NCI-H2029 treated with DMSO at 0.1 percent for 48 hours (cell line): ENCODE measurements at regions not wholly inside any gene's neighbourhood (a gene's known extent, or its start where the extent isn't known, plus 50 kb on each side); places are given as distances from the start of the nearest gene placed in this dataset.
A peak's percentile ranks its signal among the peaks of the same experiment; 100 is the strongest.

Experiments used
- DNase-seq: peaks from one replicate; lab custom pipeline; 2025; lab: John Stamatoyannopoulos, UW

DNA sequence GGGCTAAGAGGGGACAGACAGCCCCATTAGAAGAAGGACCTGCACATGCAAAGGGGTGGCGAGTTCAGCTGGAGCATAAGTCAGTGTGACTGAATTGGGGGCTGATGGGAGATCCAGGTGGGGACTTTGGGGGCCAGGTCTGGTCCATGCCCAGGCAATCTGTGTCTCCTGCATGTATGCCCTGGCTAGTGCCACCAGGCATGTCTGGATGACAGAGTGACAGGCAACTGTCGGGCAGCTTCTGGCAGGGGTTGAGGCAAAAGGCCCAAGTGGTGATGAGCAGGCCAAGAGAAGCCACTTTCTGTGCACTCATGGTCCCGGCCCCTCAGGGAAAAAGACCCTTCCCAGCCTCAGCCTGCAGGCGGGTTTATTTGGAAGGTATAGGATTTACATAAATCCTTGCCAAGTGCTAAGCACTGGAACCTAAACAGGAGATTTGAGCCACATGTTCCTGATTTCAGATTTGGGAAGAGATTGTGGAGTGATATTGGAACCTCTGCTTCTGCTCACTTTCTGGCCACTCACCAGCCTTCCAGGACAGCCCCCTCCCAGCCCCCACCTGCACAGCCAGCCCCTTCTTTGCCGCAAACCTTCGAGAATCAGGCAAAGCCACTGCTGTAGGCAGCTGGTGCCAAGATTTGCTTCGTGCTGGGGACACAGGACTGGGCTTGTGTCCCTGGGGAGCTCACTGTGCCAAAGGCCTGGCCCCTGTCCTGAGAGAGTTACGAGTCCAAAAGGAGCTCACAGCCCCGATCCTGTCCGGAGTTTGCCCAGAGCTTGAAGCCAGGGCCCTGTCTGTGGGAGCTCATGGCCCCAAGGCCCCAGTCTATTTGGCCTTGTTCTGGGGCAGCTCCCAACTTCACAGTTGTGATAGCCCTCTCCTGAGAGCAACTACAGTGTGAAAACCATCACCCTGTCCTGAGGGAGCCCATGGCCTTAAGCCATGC is 232.5 kb upstream of the RTL1 start:
- DNase-seq: no peak

DNA sequence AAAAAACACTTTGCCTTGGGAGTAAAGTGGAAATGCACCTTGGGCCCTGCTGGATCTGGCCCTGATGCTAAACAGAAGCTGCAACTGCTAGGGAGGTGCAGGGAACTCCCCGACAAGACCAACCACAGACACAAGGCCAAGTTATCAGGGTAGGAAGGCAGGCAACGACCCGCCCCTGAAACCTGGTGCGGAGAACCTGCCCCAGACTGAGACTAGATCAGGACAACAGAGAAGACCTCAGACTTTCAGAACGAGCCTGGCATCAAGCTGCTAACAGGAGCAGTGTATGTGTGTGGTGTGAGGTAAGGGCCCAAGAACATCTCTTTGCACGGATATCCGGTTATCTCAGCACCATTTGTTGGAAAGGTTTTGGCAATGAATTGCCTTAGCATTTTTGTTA is 233.7 kb upstream of the RTL1 start:
- no peak for DNase-seq

DNA sequence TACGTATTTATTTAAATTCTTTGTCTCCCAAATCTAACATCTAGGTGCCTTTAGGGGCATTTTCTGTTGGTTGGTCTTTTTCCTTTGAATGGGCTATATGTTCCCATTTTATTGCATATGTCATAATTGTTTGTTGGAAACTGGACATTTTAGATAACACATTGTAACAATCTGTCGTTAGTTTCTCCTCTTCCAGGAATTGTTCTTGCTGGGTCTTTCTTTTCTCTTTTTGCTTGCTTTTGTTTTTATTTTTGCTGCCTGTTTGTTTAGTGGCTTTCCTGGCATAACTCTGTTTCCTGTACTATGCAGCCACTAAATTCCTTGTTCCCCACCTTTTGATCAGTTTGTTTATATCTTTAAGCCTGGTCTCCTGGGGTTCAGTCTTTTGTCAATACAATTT is 244.3 kb upstream of the RTL1 start:
- DNase-seq: no peak

DNA sequence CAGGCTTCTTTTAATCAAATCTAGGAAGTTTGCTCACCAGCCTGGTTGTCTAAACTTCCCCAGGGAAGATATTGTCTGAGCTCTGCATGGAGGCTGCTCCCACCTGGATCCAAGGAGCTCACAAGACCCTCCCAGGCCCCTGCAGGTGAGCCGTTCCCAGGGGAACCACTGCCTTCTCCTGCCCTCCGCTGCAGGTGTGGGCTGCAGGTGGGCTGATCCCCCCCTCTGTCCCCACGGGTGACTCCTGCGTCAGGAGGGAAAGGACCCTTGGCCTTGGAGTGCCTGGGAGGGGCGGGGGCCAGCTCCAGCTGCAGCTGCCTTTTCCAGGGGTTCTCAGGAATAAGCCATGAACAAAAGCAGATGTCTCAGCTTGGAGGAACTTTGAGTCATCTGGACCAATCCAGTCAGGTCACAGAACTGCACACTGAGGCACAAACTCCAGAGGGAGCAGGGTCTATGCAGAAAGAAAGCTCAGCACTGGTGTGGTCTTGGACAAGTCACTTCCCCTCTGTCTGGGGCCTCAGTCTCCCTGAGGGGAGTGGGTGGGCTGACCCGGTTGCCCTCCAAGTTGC is 246.6 kb upstream of the RTL1 start:
- no peak for DNase-seq

DNA sequence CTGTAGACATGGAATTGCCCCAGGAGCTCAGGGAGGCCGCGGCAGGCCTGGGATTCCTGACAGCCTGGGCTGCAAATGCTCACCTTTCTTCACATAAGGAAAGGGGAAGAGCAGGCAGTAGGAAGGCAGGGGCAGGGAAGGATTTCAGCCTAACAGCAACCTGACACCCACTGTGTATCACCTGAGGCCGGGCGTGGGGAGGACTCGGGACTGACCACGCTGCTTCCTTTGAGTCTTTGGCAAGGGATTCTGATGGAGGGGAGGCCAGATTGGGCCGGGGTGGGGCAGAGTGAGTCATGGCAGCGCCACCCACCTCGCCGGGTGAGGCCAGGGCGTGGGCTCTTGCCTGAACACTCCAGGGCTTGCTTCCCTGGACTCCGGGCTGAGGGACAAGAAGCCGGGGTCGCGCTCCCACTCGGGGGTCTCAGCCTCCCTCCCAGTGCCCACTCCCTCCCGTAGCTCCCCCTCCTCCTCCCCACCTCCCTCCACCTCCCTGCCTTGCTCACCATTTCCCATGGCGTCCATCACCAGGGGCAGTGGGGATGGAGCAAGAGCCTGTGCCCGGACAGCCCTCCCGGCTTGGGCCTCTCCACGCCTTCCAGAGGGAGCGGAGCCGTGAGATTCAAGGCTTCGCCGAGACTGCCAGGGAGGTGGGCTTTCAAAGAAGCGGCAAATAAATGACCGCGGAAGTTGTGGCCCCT is 247.9 kb upstream of the RTL1 start:
- no peak for DNase-seq

DNA sequence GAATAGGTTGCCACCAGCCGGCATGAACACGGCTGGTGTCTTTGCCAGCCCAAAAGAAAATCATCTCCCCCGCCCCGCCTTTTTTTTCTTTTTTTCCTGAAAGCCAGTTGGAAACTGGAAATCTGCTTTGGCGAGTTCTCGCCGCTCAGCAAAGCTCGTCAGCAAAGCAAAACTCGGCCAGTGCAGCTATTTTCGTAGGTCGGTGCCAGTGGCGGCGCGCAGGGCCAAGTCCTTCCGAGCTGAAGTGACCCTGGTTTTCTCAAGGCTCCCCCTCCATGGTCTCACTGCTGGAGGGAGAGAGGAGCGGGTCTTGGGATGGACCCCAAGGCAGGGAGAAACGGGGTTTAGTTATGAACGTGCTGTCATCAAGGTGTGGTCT is 248.4 kb upstream of the RTL1 start:
- no peak for DNase-seq

DNA sequence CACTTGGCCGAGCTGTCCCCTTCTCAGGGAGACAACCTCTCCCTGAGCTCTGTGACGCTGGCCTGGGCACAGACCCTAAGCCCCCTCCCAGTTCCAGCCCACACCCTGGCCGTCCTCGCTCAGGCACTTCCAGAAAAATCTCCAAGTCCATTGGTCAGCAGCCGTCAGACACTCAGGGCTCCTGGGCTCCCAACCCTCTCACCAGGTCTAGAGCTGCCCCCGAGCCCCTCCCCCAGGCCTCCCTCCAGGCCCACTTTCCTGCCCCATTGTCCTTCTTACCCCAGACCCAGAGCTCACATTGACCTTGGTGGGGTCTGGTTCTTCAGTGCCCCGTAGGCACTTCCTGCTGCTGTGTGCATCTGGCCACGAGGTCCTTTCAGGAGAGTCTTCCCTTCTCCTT is 249.3 kb upstream of the RTL1 start:
- no peak for DNase-seq

DNA sequence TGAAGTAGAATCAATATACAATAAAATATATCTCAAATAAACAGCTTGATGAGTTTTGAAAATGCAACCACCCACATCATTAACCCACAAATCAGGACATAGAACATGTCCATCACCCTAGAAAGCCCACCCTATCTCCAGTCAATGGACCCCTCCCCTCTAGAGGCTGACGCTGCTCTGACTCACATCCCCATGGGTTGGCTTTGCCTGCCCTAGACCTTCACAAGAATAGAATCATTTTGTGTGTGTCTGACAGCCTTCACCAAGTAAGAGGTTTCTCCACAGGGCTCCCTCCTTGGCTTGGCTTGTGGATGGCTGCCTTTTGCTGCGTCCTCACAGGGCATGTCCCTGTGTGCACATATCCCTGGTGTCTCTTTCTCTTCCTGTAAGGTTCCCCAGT is 250.2 kb upstream of the RTL1 start:
- DNase-seq: no peak

DNA sequence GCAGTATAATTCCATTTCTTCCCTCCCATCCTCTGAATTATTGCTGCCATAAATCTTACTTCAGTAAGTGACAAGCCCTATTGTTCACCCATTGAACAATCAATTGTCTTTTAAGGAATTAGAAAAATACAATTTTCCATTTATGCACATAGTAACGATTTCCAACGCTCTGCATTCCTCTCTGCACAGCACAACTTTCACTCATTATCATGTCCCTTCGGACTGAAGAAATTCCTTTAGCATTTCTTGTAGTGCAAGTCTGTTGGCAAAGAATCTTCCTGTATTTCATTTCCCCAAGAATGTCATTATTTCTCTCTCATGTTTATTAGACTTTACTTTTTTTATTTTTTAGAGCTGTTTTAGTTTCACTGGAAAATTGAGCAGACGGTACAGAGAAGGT is 252.1 kb upstream of the RTL1 start:
- DNase-seq: no peak

DNA sequence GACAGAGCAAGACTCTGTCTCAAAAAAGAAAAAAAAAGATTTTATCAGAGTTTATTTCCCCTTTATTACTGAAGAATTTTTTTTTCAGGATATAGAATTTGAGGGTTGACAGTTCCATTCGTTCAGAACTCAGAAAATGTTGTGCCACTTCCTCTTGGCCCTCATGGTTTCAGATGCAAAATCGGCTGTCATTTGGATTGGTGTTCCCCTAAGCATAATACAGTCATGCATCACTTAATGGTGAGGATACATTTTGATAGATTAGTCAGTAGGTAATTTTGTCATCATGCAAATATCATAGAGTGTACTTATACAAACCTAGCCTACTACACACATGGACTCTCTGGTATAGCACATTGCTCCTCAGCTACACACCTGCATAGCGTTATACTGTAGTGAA is 263.9 kb upstream of the RTL1 start:
- DNase-seq: no peak

DNA sequence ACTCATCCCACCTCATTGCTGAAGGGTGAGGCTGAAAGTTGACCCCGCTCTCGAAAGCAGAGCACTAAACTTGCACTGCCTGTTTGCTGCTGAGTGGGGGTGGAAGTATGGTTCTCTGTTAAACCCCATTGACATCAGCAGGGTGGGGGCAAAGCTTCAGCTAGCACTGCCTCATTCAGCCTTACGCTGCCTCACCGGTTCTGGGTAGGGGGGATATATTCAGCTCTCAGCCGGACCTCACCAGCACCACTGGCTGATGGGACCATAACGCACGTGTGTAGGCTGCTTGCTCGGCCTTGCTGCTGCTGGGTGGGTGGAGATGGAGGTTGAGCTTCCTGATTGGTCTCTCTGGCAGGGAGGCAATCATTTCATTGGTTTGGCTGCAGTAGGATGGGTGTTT is 265.7 kb upstream of the RTL1 start:
- DNase-seq: no peak

DNA sequence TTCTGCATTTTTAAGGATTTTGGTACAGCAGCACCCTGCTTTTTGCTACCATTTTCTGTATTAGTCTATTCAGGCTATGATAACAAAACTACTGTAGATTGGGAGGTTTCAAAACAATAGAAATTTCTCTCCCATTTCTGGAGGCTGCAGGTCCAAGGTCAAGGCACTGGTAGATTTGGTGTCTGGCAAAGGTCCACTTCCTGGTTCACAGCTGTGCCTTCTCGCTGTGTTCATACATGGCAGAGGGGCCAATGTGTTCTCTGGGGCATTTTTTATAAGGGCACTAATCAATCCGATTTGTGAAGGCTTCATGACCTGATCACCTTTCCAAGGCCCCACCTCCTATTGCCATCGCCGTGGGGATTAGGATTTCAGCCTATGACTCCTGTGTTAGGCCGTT is 268.1 kb upstream of the RTL1 start:
- no peak for DNase-seq

DNA sequence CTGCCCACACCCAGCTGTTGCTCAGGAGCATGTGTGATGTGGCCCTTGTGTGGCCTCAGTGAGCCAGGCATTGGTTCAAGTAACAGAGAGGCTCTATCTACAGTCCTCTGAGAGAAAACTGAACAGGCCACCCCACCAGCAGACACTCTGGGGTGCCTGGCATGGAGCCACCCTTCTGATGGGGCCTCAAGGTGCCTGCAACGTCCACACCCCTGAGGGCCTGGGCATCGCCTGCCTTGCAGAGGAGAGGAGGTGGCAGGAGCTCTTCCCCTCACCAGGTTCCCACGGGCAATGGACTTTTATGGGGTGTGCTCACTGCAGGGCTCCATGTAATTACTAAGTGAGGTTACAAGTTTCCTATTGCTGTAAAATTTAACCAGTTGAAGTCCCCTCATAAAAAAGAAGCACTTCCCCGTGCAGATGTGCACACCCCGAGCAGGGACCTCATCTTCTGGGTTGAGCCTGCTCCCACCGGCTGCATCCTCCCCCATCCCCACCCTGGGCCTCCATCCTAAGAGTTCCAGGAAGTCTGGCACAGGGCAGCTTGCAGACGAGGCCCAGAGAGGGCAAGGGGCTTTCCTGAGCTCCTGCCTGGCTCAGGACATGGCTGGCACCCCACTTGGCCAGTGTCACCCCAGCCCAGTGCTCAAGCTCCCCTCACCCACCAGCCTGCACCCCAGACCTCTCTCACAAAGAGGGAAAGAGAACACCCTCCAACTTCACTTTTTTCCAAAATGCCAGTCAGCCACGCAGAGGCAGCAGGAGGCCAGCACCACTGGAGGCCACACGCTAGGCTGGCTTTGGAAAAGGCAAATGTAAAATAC is 270.4 kb upstream of the RTL1 start:
- DNase-seq: no peak

DNA sequence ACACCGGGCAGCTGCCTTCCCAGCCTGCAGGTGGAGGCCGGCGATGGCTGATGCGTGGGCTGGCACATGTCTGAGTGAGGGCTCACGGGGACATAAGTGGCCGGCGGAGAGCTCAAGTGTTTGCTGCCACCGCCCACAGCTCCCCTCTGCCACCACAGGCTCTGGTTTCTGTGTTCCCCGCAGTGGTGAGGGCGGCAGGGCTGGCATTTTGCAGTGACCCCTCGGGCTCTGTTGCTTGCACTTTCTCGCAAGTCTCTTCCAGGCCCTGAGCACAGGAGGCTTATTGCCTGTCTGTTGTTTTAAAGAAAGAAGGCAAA is 271.0 kb upstream of the RTL1 start:
- no peak for DNase-seq

DNA sequence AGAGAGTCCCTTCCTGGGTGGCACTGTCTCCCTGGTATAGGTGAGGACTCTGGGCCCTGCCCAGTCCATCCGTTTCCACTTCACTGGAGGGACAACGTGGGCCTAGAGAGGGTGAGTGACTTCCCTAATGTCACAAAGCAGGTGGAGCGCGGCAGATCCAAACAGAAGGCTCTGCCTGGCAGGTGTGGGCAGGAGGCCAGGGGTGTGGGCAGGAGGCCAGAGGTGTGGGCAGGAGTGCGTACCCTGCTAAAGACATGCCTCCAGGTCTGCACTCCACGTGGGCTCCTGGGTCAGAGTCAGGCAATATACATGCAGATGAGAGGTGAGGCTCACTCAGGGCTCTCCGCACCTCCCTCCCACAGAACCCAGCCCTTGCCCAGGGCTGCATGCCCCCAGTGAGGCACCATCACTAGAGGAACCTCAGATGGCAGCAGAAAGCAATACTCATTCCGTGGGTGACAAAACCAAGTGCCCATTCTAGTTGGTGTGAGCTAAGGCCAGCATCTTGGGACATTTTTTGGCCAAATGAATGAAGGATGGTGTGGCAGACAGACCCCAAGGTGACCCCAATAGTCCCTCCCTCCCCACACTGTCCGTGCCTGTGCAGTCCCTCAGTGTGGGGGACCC is 271.6 kb upstream of the RTL1 start:
- peak; percentile 63 for DNase-seq

DNA sequence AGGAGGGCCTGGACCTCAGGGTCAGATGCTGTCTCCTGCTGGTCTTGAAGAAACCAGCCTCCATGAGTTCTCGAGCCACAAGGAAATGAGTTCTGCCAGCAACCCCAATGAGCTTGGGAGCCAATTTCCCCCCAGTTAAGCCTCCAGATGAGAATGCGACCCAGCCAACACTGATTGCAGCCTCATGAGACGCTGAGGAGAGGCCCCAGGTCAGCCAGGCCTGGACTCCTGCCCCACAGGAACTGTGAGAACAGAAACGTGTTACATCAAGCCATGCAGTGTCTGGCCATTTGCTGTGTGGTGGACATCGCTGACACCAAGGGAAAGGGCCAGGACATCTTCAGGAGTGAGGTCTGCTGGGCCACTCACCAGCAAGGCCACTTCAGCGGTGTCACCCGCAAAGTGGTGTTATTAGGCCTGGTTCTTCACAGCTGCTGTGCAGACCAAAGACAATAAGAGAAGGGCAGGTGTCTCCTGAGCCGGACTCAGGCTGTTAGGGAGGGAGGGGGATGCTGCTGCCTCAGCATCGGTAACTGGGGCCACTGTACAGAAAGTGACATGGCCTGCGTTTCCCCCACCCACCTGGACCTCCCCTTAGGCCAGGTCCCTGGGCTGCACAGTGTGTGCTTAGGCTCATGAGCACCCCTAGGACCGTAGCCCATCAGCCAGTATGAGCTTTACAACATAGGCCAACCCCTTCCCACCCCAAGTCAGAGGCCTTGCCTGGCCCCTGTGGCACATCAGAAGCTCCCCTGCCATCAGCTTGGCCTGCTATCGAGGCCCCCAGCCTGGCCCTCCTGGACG is 272.4 kb upstream of the RTL1 start:
- no peak for DNase-seq

DNA sequence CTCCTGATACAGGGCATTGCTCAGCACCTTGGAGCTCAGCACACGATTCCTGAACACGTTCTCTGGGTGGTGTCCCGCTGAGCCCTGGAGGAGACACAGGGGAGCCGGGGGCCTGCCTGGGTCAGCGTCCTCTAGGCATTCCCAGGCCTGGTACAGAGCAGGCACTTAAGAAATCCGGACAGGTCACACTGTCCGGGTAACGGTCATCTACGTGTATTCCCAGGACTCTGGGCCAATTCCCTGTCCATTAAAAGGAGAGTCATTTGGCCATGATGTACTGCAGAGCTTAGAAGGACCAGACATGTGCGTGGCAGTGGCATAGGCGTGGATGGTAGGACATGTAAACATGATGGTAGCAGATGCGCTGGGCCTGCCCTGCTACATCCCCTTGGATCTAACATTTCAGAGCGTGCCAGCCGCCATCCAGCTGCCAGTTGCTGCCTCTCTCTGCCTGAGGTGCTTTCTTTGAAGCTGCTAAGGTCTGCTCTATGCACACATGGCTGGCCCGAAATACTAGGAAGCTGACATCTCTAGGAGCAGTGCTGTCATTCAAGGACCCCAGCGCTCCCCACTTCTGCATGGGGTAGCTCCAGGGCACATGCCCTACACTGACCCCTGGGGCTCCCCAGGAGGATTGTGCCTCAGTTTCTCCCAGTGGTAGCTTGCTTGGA is 273.1 kb upstream of the RTL1 start:
- no peak for DNase-seq

DNA sequence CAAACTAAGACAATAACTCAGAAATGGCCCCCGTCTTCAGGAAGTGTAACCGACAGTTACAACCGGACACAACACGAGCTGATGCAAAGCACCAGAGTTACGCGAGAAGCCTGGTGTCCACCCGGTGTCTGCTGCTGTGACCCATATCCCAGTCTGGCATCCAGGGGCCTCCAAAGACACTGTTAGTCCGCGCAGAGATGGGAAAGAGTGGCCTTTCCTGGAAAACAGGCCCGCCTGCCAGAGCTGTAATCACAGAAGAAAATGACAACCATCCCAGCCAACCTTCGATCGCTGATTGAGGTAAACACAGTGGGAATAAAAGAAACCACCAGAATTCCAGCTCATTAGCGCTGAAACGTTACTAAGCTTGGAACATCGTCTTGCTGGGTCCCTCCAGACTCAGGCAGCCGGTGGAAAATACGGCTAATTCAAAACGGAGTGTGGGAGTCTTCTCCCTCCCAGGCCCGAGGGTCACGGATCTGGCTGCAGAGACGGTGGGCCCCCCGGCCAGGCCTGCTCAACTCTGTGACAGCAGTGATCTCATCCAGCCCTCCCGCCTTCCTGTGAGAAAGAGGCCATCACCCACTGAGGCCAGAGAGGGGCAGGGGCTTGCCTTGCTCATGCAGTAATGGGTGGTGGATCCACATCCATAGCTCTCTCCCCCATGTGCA is 273.9 kb upstream of the RTL1 start:
- no peak for DNase-seq

DNA sequence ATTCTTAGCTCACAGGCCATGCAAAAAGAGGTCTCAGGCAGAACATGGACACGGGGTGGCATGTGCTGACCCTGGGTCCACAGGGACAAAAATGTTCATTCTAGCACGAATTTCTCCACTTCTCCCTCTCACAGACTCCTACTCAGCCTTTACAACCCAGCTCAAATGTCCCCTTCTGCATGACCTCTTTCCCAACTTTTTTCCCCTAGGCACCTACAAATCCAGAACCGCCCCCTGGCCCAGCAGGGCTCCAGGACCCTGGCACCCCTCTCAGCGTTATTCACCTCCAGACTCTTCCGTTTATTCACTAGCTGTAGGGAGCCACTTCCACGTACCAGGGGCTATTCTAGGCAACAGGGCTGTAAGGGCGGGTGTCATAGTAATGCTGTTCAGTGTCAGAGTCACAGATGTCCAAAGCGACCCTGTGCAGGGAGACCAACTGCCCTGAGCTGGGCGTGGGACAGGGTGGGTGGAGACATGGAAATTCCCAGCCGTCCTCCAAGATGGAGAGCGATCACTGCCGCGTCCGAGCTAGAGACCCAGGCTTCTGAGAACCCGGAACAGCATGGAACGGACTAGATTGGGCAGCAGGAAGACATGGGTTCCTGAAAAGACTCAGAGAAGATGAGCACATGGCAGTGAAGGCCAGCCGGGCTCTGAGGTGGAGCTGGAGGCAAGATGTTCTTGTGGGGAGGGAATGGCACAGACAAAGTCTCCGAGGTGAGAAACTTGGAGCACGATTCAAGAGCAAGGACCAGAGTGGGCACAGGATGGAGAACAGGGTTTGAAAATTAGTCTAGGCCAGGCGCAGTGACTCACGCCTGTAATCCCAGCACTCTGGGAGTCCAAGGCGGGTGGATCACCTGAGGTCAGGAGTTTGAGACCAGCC is 274.9 kb upstream of the RTL1 start:
- DNase-seq: no peak
